Right atrium auricular region (tissue), 2 donors: ENCODE measurements at regions not wholly inside any gene's neighbourhood (a gene's known extent, or its start where the extent isn't known, plus 50 kb on each side); places are given as distances from the start of the nearest gene placed in this dataset.
A peak's percentile ranks its signal among the peaks of the same experiment; 100 is the strongest.

ENCODE experiments used
- DNase-seq: peaks from one replicate; pipeline ENCODE4 v3.0.0-alpha.2; 2019; ENCODE audit warnings: low spot score
- H3K27ac ChIP-seq, 2 donors: fragments of 200-600 bp; sonication (generic); 1 replicate in 1 of 2; 2 replicates in 1 of 2; pipeline ENCODE4 v1.5.1; 2016 to 2019
- H3K27me3 ChIP-seq, 2 donors: fragments of 200-600 bp; sonication (generic); one replicate each; pipeline versions ENCODE4 v1.5.1 to v1.6.0; 2017 to 2019
- H3K36me3 ChIP-seq: fragments of 200-600 bp; sonication (generic); one replicate; pipeline ENCODE4 v1.5.1; 2016
- H3K4me1 ChIP-seq, 2 donors: fragments of 200-600 bp; sonication (generic); one replicate each; pipeline versions ENCODE4 v1.5.1 to v1.6.0; 2017 to 2019
- H3K4me3 ChIP-seq, 2 donors: fragments of 200-600 bp; sonication (generic); 1 replicate in 1 of 2; 2 replicates in 1 of 2; pipeline ENCODE4 v1.5.1; 2017 to 2019; ENCODE audit warnings: mild to moderate bottlenecking in 1 of 2, moderate library complexity in 1 of 2
- H3K9me3 ChIP-seq, 2 donors: fragments of 200-600 bp; sonication (generic); one replicate each; pipeline ENCODE4 v1.5.1; 2019
- CTCF ChIP-seq, 2 donors: fragments of 200-600 bp; sonication (generic); IDR thresholded peaks; one replicate each; pipeline ENCODE4 v1.5.1; 2019; ENCODE audit warnings: antibody characterized with exemption in 2 of 2

- DNase-seq = peak; percentile 11
- no peak for TF ChIP-seq CTCF (IDR thresholded peaks at IDR 0.05)
- Histone ChIP-seq H3K27me3 (no peaks in the 10 kb centered on the region), H3K27ac (no peak overlapping the region), H3K4me3 (no peak overlapping the region), H3K4me1 (no peaks in the 10 kb centered on the region), H3K36me3 (no peaks in the 10 kb centered on the region), H3K9me3 (no peaks in the 10 kb centered on the region)
Measured at GRCh38 chr4:8729408-8730149, 137.0 kb downstream of the CPZ start.

- Histone ChIP-seq H3K36me3 (no peaks in the 10 kb centered on the region), H3K4me3 (no peak overlapping the region), H3K4me1 (no peaks in the 10 kb centered on the region), H3K27ac (no peak overlapping the region), H3K9me3 (no peaks in the 10 kb centered on the region), H3K27me3 (no peaks in the 10 kb centered on the region)
- TF ChIP-seq CTCF (IDR thresholded peaks at IDR 0.05) = no peak
- peak; percentile 50 for DNase-seq
Measured at GRCh38 chr4:8728536-8729407, 136.2 kb downstream of the CPZ start.

GRCh38 chr4:8727546-8728510, 135.3 kb downstream of the CPZ start:
- DNase-seq = peak; percentile 42

GRCh38 chr4:8727131-8727530, 134.6 kb downstream of the CPZ start:
- H3K9me3 ChIP-seq = no peaks in the 10 kb centered on the region
- DNase-seq = peak; percentile 38
- H3K4me1 ChIP-seq = no peaks in the 10 kb centered on the region
- H3K27ac ChIP-seq = no peak overlapping the region
- H3K4me3 ChIP-seq = no peak overlapping the region
- H3K36me3 ChIP-seq = no peaks in the 10 kb centered on the region
- H3K27me3 ChIP-seq = no peaks in the 10 kb centered on the region
- no peak for TF ChIP-seq CTCF (IDR thresholded peaks at IDR 0.05)

More at GRCh38 chr4:8727546-8728510, 135.3 kb downstream of the CPZ start:
- no peaks in the 10 kb centered on the region for H3K27me3 ChIP-seq
- no peaks in the 10 kb centered on the region for H3K4me1 ChIP-seq
- H3K9me3 ChIP-seq = no peaks in the 10 kb centered on the region
- TF ChIP-seq CTCF (IDR thresholded peaks at IDR 0.05) = no peak
- H3K27ac ChIP-seq = no peak overlapping the region
- no peaks in the 10 kb centered on the region for H3K36me3 ChIP-seq
- no peak overlapping the region for H3K4me3 ChIP-seq

- no peak for TF ChIP-seq CTCF (IDR thresholded peaks at IDR 0.05)
- Histone ChIP-seq H3K4me3 (no peak overlapping the region), H3K9me3 (no peaks in the 10 kb centered on the region), H3K27ac (no peak overlapping the region), H3K4me1 (no peaks in the 10 kb centered on the region), H3K36me3 (no peaks in the 10 kb centered on the region), H3K27me3 (no peaks in the 10 kb centered on the region)
- no peak for DNase-seq
Measured at GRCh38 chr4:8726344-8726851, 133.8 kb downstream of the CPZ start.
